HEK293T (cell line): ENCODE measurements at regions not wholly inside any gene's neighbourhood (a gene's known extent, or its start where the extent isn't known, plus 50 kb on each side); places are given as distances from the start of the nearest gene placed in this dataset.

ENCODE experiments used
- CTCF ChIA-PET: fragments of 350-600 bp; formaldehyde crosslinking; extraction: SDS; loops from one replicate; lab custom pipeline; 2021; ENCODE audit warnings: antibody characterized with exemption, inconsistent platforms; lab: Yijun Ruan, JAX
- POLR2A ChIA-PET: fragments of 350-600 bp; formaldehyde crosslinking; extraction: SDS; loops from one replicate; lab custom pipeline; 2020; ENCODE audit warnings: antibody characterized with exemption, inconsistent platforms; lab: Yijun Ruan, JAX
- DNase-seq: peaks from one replicate; pipeline ENCODE4 v3.0.0; 2012; ENCODE audit warnings: mixed read lengths; ENCODE audit errors: extremely low spot score
- ARNT ChIP-seq: fragments of 450-650 bp; IDR thresholded peaks from 2 replicates; pipeline ENCODE4 v1.6.1; 2017; ENCODE audit warnings: mild to moderate bottlenecking
- BHLHE40 ChIP-seq: fragments of 450-650 bp; IDR thresholded peaks from 2 replicates; pipeline ENCODE4 v1.6.1; 2016; ENCODE audit warnings: mild to moderate bottlenecking, moderate library complexity, borderline replicate concordance
- CTBP1 ChIP-seq: fragments of 450-650 bp; IDR thresholded peaks from 2 replicates; pipeline ENCODE4 v1.6.1; 2016; ENCODE audit warnings: borderline replicate concordance
- ELF4 ChIP-seq: fragments of 450-650 bp; IDR thresholded peaks from 2 replicates; pipeline ENCODE4 v1.6.1; 2017; ENCODE audit warnings: antibody characterized with exemption
- FOXA1 ChIP-seq: fragments of 450-650 bp; IDR thresholded peaks from 2 replicates; pipeline ENCODE4 v1.6.1; 2016; ENCODE audit warnings: mild to moderate bottlenecking
- FOXK2 ChIP-seq: fragments of 450-650 bp; IDR thresholded peaks from 2 replicates; pipeline ENCODE4 v1.6.1; 2016; ENCODE audit warnings: mild to moderate bottlenecking
- FOXM1 ChIP-seq: fragments of 450-650 bp; IDR thresholded peaks from 2 replicates; pipeline ENCODE4 v1.6.1; 2017; ENCODE audit warnings: mild to moderate bottlenecking, borderline replicate concordance
- HDGF ChIP-seq: fragments of 450-650 bp; IDR thresholded peaks from 2 replicates; pipeline ENCODE4 v1.6.1; 2017; ENCODE audit warnings: antibody characterized with exemption, borderline replicate concordance
- L3MBTL2 ChIP-seq: fragments of 450-650 bp; conservative IDR thresholded peaks from 2 replicates; pipeline ENCODE4 v1.6.1; 2016; ENCODE audit warnings: mild to moderate bottlenecking
- LEF1 ChIP-seq: fragments of 450-650 bp; IDR thresholded peaks from 2 replicates; pipeline ENCODE4 v1.6.1; 2017; ENCODE audit warnings: mild to moderate bottlenecking, borderline replicate concordance
- NFRKB ChIP-seq: fragments of 450-650 bp; IDR thresholded peaks from 2 replicates; pipeline ENCODE4 v1.6.1; 2016; ENCODE audit warnings: mild to moderate bottlenecking, moderate library complexity
- SP1 ChIP-seq: fragments of 450-650 bp; IDR thresholded peaks from 2 replicates; pipeline ENCODE4 v1.6.1; 2017
- SUZ12 ChIP-seq: fragments of 450-650 bp; IDR thresholded peaks from 2 replicates; pipeline ENCODE4 v1.6.1; 2016; ENCODE audit warnings: mild to moderate bottlenecking
- TARDBP ChIP-seq: fragments of 450-650 bp; IDR thresholded peaks from 2 replicates; pipeline ENCODE4 v1.6.1; 2016
- ZNF384 ChIP-seq: fragments of 450-650 bp; IDR thresholded peaks from 2 replicates; pipeline ENCODE4 v1.6.1; 2016
- TF ChIP-seq, protein P1 (sequence below): fragments of 450-650 bp; IDR thresholded peaks from 2 replicates; pipeline ENCODE4 v1.6.1; 2016

GRCh38 chr22:49192857-49193250, 634.8 kb downstream of the BRD1 start:
- no peak for TF ChIP-seq SP1
- TF ChIP-seq SUZ12: no peak
- no peak for TF ChIP-seq ELF4
- TF ChIP-seq FOXK2: no peak
- no peak for TF ChIP-seq ARNT
- no peak for TF ChIP-seq LEF1
- TF ChIP-seq, protein P1, sequence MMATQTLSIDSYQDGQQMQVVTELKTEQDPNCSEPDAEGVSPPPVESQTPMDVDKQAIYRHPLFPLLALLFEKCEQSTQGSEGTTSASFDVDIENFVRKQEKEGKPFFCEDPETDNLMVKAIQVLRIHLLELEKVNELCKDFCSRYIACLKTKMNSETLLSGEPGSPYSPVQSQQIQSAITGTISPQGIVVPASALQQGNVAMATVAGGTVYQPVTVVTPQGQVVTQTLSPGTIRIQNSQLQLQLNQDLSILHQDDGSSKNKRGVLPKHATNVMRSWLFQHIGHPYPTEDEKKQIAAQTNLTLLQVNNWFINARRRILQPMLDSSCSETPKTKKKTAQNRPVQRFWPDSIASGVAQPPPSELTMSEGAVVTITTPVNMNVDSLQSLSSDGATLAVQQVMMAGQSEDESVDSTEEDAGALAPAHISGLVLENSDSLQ: no peak
- TF ChIP-seq ZNF384: no peak
- TF ChIP-seq TARDBP: no peak
- no peak for TF ChIP-seq BHLHE40
- no peak for TF ChIP-seq NFRKB
- no peak for TF ChIP-seq FOXA1
- TF ChIP-seq L3MBTL2: no peak
- no peak for DNase-seq
- CTCF ChIA-PET: no interaction called here
- POLR2A ChIA-PET: no interaction called here

DNA sequence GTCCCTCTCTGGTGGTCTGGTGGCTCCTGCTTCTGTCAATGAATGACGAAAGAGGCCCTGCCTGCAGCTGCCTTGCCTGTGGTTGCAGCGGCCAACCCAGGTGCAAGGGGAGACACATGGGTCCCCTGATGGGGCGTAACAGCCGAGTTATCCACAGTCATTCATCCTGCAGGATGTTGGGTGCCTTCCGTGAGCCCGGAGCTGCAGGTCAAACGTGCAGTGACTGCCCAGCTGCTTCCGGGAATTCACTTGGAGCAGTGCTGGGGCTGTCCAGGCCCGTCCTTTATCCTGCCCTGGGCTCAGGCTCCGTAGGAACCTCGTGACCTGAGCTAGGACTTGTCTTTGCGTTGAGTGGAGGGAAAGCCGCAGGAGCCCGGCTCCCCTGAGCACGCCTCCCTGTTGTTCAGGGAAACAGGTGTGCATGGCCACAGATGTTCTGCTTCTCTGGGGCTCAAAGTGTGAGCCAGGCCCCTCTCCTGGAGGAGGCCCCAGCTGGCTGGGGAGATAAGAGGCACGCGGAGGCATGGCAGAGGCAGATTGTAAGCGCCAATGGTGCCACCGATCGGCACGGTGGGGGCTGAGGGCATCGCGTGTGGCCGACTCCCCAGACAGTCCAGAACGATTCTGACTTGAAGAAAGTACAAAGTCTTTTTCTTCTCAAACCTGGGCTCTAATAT, 635.4 kb downstream of the BRD1 start:
- DNase-seq: no peak
- ChIA-PET CTCF (no interaction called here), POLR2A (no interaction called here)
- no peak for TF ChIP-seq LEF1
- no peak for TF ChIP-seq BHLHE40
- TF ChIP-seq CTBP1: no peak
- no peak for TF ChIP-seq ARNT
- TF ChIP-seq TARDBP: no peak
- TF ChIP-seq SP1: no peak
- no peak for TF ChIP-seq L3MBTL2
- no peak for TF ChIP-seq FOXK2
- TF ChIP-seq HDGF: no peak
- no peak for TF ChIP-seq NFRKB
- no peak for TF ChIP-seq FOXA1
- TF ChIP-seq FOXM1: no peak

DNA sequence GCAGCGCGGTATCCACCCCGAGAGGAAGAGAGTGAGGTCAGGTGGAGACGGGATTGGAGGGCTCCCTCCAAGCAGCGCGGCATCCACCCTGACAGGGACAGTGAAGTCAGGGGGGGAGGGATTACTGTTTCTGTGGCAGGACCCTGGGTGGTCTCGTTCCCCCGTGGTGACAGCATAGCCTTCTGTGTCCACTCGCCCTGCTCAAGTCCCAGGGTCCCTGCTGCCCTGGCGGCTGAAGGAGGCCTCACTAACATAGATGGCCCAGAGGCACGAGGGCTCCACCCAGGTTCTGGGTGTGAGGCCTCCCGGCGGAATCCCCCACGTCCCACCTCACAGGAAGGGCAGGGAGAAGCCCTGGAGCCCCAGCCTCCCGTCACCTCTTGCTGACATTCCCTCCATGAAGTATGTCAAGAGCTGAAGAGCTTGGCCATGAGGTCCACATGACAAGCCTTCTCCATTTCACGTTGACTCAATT, 636.1 kb downstream of the BRD1 start:
- ChIA-PET CTCF (no interaction called here), POLR2A (no interaction called here)
- no peak for TF ChIP-seq FOXK2
- no peak for TF ChIP-seq LEF1
- TF ChIP-seq, protein P1: no peak
- TF ChIP-seq ARNT: no peak
- TF ChIP-seq L3MBTL2: no peak
- TF ChIP-seq SUZ12: no peak
- TF ChIP-seq BHLHE40: no peak
- no peak for TF ChIP-seq ELF4
- TF ChIP-seq HDGF: no peak
- TF ChIP-seq NFRKB: no peak
- TF ChIP-seq FOXA1: no peak
- no peak for TF ChIP-seq ZNF384
- no peak for TF ChIP-seq SP1
- DNase-seq: no peak

DNA sequence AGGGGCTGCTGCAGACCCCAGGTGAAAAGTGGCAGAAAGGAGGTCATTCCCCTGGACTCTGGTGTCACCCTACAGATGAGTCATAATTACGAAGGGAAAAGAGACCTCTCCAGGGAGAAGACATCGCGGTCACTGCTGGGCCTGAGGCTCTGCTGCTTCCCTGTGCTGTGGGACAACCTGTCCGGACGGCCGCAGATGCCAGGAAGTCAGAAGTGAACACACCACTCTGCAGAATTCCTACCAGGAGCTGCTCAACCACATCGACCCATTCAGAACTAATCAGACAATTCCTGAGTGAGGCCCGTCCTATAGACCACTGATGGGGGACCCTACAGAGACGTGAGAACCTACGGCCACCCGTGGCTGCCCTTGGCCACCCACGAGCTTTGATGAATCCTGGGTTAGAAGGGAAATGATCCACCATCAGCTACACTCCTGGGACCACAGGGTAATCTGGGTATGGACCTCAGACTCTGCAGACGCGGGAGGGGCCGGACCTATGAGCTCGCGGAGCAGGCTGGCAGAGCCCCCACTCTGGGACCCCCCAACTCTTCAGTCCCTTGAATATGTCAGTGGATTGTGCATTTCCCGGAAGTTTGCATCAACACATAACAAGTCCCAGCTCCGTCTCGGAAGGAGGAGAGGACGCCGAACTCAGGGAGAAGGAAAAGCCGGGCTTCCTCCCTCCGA, 636.7 kb downstream of the BRD1 start:
- ChIA-PET POLR2A (no interaction called here), CTCF (no interaction called here)
- no peak for TF ChIP-seq HDGF
- TF ChIP-seq NFRKB: no peak
- TF ChIP-seq CTBP1: no peak
- no peak for TF ChIP-seq L3MBTL2
- DNase-seq: no peak

GRCh38 chr22:49189871-49190270, 637.8 kb downstream of the BRD1 start:
- no peak for DNase-seq
- ChIA-PET POLR2A (no interaction called here), CTCF (no interaction called here)
- TF ChIP-seq SP1 (no peak), ELF4 (no peak), FOXA1 (no peak), CTBP1 (no peak), FOXK2 (no peak), ARNT (no peak), NFRKB (no peak)
- TF ChIP-seq, protein P1: no peak

DNA sequence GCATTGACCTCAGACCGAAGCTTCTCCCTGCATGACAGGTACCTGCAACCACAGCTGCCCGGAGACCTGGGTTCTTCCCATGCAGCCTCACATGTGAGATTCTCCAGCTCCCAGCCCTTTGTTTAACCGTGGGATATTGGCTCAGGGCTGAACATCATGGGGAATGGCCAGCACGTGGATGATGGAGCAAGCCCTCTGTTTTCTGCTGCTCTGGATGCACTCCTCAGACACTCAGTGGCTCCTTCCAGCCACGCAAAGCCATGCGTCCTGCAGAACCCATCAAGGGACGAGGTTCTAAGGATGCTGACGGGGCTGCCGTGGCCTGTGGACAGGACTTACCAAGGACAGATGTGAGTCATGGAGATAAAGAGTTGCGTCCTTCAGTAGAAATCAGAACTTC, 639.1 kb downstream of the BRD1 start:
- CTCF ChIA-PET: no interaction called here
- TF ChIP-seq LEF1: no peak
- no peak for DNase-seq
- POLR2A ChIA-PET: no interaction called here

GRCh38 chr22:49188091-49188490, 639.6 kb downstream of the BRD1 start:
- ChIA-PET CTCF (no interaction called here), POLR2A (no interaction called here)
- DNase-seq: no peak
- TF ChIP-seq, protein P1: no peak
- no peak for TF ChIP-seq ARNT
- TF ChIP-seq FOXK2: no peak
